IMR-90 (cell line): ENCODE measurements at regions not wholly inside any gene's neighbourhood (a gene's known extent, or its start where the extent isn't known, plus 50 kb on each side); places are given as distances from the start of the nearest gene placed in this dataset.

Experiments used
- ATAC-seq: fragments of 200-7000 bp; cut with Tn5 transposase; 2 replicates; pipeline ENCODE4 v1.9.1; 2020; ENCODE audit warnings: low read depth, mild to moderate bottlenecking, moderate library complexity
- BruUV-seq: library from RNA; stranded (reverse); fragments of 400-500 nt; replicated peaks from 2 replicates; lab custom pipeline; 2021; lab: Mats Ljungman, UMichigan
- CTCF ChIA-PET: fragments of 300-600 bp; formaldehyde crosslinking; extraction: SDS; loops from one replicate; lab custom pipeline; 2021; ENCODE audit warnings: antibody characterized with exemption; lab: Yijun Ruan, JAX
- POLR2A ChIA-PET: fragments of 300-600 bp; sonication (Branson Sonifier 250); formaldehyde crosslinking; loops from one replicate; lab custom pipeline; 2022; ENCODE audit warnings: antibody characterized with exemption; ENCODE audit not compliant: unreplicated experiment; lab: Charles Lee
- DNase-seq: peaks from one replicate; pipeline ENCODE4 v3.0.0; 2013
- H2AFZ ChIP-seq: replicated peaks from 2 replicates; pipeline ENCODE3; 2013; ENCODE audit warnings: low read length, mild to moderate bottlenecking; ENCODE audit not compliant: poor library complexity
- H2AK5ac ChIP-seq: 2 replicates; pipeline ENCODE4 v1.6.1; 2013; ENCODE audit warnings: low read depth, low read length, inconsistent platforms
- H2AK9ac ChIP-seq: replicated peaks from 2 replicates; pipeline ENCODE3; 2013; ENCODE audit warnings: mild to moderate bottlenecking, low read depth, low read length, moderate library complexity; ENCODE audit not compliant: poor library complexity
- H2BK120ac ChIP-seq: 2 replicates; pipeline ENCODE4 v1.6.1; 2013; ENCODE audit warnings: low read depth, low read length, inconsistent platforms
- H2BK15ac ChIP-seq: 3 replicates; pipeline ENCODE4 v1.6.1; 2013; ENCODE audit warnings: low read depth, low read length, inconsistent platforms
- H2BK20ac ChIP-seq: 2 replicates; pipeline ENCODE4 v1.6.1; 2013; ENCODE audit warnings: low read depth, mild to moderate bottlenecking, inconsistent platforms, low read length, moderate library complexity
- H2BK5ac ChIP-seq: 2 replicates; pipeline ENCODE4 v1.6.1; 2013; ENCODE audit warnings: mild to moderate bottlenecking, low read depth, low read length, inconsistent platforms; ENCODE audit not compliant: poor library complexity, severe bottlenecking
- H3K14ac ChIP-seq: replicated peaks from 2 replicates; pipeline ENCODE4 v1.6.1; 2013; ENCODE audit warnings: low read depth, low read length, inconsistent platforms
- H3K18ac ChIP-seq: 2 replicates; pipeline ENCODE4 v1.6.1; 2013; ENCODE audit warnings: low read depth, low read length, control low read depth
- H3K23ac ChIP-seq: 2 replicates; pipeline ENCODE4 v1.6.1; 2013; ENCODE audit warnings: low read depth, low read length, inconsistent platforms
- H3K27ac ChIP-seq: 2 replicates; pipeline ENCODE4 v1.5.1; 2013; ENCODE audit warnings: mild to moderate bottlenecking, control low read depth, low read length; ENCODE audit not compliant: insufficient read depth
- H3K27me3 ChIP-seq: 2 replicates; pipeline ENCODE4 v1.6.1; 2013; ENCODE audit warnings: low read length; ENCODE audit not compliant: control insufficient read depth, insufficient read depth
- H3K36me3 ChIP-seq: 2 replicates; pipeline ENCODE4 v1.6.1; 2013; ENCODE audit warnings: low read length, mixed read lengths; ENCODE audit not compliant: control insufficient read depth, insufficient read depth
- H3K4ac ChIP-seq: 2 replicates; pipeline ENCODE4 v1.6.1; 2013; ENCODE audit warnings: low read depth, low read length, inconsistent platforms
- H3K4me1 ChIP-seq: 2 replicates; pipeline ENCODE4 v1.6.1; 2013; ENCODE audit warnings: low read length, mixed read lengths; ENCODE audit not compliant: control insufficient read depth, insufficient read depth
- H3K4me2 ChIP-seq: 2 replicates; pipeline ENCODE4 v1.6.1; 2013; ENCODE audit warnings: low read depth, mild to moderate bottlenecking, control low read depth, low read length, moderate library complexity
- H3K4me3 ChIP-seq: 2 replicates; pipeline ENCODE4 v1.5.1; 2013; ENCODE audit warnings: low read depth, mild to moderate bottlenecking, control low read depth, low read length, moderate library complexity; ENCODE audit not compliant: insufficient read depth
- H3K56ac ChIP-seq: 2 replicates; pipeline ENCODE4 v1.6.1; 2013; ENCODE audit warnings: low read length, inconsistent platforms; ENCODE audit not compliant: insufficient read depth; ENCODE audit errors: extremely low read depth
- H3K79me1 ChIP-seq, 2 experiments: 2 replicates each; pipeline ENCODE4 v1.6.1; 2013; ENCODE audit warnings: low read length in 2 of 2, inconsistent platforms in 1 of 2, low read depth in 1 of 2
- H3K9ac ChIP-seq: 2 replicates; pipeline ENCODE4 v1.6.1; 2013; ENCODE audit warnings: low read depth, low read length, control low read depth
- H3K9me1 ChIP-seq: 2 replicates; pipeline ENCODE4 v1.6.1; 2013; ENCODE audit warnings: low read length, inconsistent platforms; ENCODE audit not compliant: insufficient read depth
- H3K9me3 ChIP-seq: 2 replicates; pipeline ENCODE4 v1.6.1; 2013; ENCODE audit warnings: low read length; ENCODE audit not compliant: control insufficient read depth, insufficient read depth
- H4K20me1 ChIP-seq: 2 replicates; pipeline ENCODE4 v1.6.1; 2013; ENCODE audit warnings: low read length, inconsistent platforms; ENCODE audit not compliant: insufficient read depth
- H4K5ac ChIP-seq: 2 replicates; pipeline ENCODE4 v1.6.1; 2013; ENCODE audit warnings: mild to moderate bottlenecking, low read depth, low read length, control low read depth
- H4K8ac ChIP-seq, 2 experiments: 2 replicates each; pipeline ENCODE4 v1.6.1; 2013; ENCODE audit warnings: low read depth in 2 of 2, low read length in 2 of 2, control low read depth in 1 of 2, inconsistent platforms in 1 of 2
- H4K91ac ChIP-seq: 2 replicates; pipeline ENCODE4 v1.6.1; 2013; ENCODE audit warnings: low read depth, low read length, inconsistent platforms; ENCODE audit not compliant: insufficient read depth
- BHLHE40 ChIP-seq: fragments of 150-350 bp; IDR thresholded peaks from 2 replicates; pipeline ENCODE4 v1.6.1; 2016; ENCODE audit warnings: mild to moderate bottlenecking, low read depth, low read length
- CEBPB ChIP-seq: IDR thresholded peaks from 2 replicates; pipeline ENCODE4 v1.6.1; 2012; ENCODE audit warnings: low read depth, low read length, improper control_type of control experiment
- FOS ChIP-seq: fragments of 150-350 bp; IDR thresholded peaks from 2 replicates; pipeline ENCODE4 v1.6.1; 2016; ENCODE audit warnings: low read depth, low read length
- MAFK ChIP-seq: IDR thresholded peaks from 2 replicates; pipeline ENCODE4 v1.6.1; 2012; ENCODE audit warnings: low read depth, low read length, improper control_type of control experiment
- MXI1 ChIP-seq: IDR thresholded peaks from 2 replicates; pipeline ENCODE4 v1.6.1; 2012; ENCODE audit warnings: low read depth, mild to moderate bottlenecking, low read length, moderate library complexity, borderline replicate concordance
- POLR2A ChIP-seq: IDR thresholded peaks from 2 replicates; pipeline ENCODE4 v1.6.1; 2012; ENCODE audit warnings: mild to moderate bottlenecking, low read depth, low read length
- WGBS, 2 experiments: methylation state at CpG; one replicate each; pipeline versions ENCODE4 v1.1.5 to v1.1.7; 2013; ENCODE audit warnings: missing lambda C conversion rate in 2 of 2; ENCODE audit not compliant: insufficient read length in 1 of 2; ENCODE audit errors: extremely low coverage in 2 of 2; 5-methylcytosine and 5-hydroxymethylcytosine counted together
- dilution Hi-C: fragments of 300-500 bp; cut with HindIII; formaldehyde crosslinking; loops from one replicate; pipeline ENCODE4 v1.14.3; 2018; ENCODE audit warnings: low sequenced_read_pairs; ENCODE audit not compliant: unreplicated experiment
- in situ Hi-C: fragments of 300-500 bp; cut with MboI; formaldehyde crosslinking; loops from 3 replicates; pipeline ENCODE4 v1.14.3; 2019; ENCODE audit warnings: low sequenced_read_pairs, inconsistent platforms, mixed read lengths
- intact Hi-C: fragments of 100-400 bp; cut with micrococcal nuclease; formaldehyde crosslinking; loops from 2 replicates; pipeline ENCODE4 v1.10.0; 2022
- TF ChIP-seq, protein P1 (sequence below): fragments of 150-350 bp; IDR thresholded peaks from 2 replicates; pipeline ENCODE4 v1.6.1; 2016; ENCODE audit warnings: low read depth, mild to moderate bottlenecking, low read length, moderate library complexity, borderline replicate concordance

DNA sequence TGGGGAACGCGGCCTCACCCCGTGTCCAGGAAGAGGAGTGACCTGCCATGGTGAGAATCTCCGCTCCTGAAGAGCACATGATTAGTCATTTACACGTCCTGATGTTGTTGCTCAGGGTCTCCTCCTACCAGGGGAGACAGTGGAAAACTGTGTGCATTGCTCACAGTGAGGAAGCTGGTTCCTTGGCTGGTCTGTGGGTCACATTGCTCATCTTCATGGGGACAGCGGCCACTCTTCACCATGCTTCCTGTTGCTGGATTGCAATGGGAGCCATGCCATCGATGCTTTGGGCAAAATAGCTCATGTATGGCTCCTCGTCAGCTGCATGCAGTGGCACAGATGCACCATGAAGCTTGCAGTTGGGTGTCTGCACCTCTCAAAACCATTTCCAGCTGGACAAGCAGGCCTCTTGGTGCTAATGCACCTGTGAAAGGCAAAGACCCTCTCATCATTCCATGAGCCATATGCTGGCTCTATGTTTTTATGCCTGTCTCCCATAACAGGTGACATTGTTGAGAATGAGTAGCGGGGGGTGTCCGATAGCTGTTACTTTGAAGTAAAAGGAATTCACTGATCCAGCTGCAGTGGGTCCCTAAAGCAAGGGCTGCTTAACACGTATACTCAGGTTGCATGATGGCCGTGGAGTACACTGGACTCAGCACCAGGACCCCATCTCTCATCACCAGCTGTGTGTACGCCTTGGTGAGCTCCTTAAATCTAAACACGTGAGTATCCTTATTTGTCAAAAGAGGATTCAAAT lies 135.0 kb upstream of the ALKAL2 start:
- no peak overlapping the region for H2AFZ ChIP-seq
- dilution Hi-C loops = no loop called here
- H2BK120ac ChIP-seq = no peak overlapping the region
- no peak overlapping the region for H3K23ac ChIP-seq
- ChIA-PET POLR2A (no interaction called here), CTCF (interaction anchor here (1.0 kb wide), 1 partner anchor 11 kb away, joined by 3 read pairs; no protein-coding TSS in a partner anchor)
- H2BK15ac ChIP-seq = no peak overlapping the region
- no peaks in the 10 kb centered on the region for H4K20me1 ChIP-seq
- peaks cover 42% of the 10 kb centered on the region for H3K9me3 ChIP-seq
- TF ChIP-seq POLR2A (no peak), FOS (no peak), BHLHE40 (no peak), MAFK (no peak), CEBPB (no peak), MXI1 (no peak)
- TF ChIP-seq, protein P1, sequence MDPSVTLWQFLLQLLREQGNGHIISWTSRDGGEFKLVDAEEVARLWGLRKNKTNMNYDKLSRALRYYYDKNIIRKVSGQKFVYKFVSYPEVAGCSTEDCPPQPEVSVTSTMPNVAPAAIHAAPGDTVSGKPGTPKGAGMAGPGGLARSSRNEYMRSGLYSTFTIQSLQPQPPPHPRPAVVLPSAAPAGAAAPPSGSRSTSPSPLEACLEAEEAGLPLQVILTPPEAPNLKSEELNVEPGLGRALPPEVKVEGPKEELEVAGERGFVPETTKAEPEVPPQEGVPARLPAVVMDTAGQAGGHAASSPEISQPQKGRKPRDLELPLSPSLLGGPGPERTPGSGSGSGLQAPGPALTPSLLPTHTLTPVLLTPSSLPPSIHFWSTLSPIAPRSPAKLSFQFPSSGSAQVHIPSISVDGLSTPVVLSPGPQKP = no peak
- H2AK5ac ChIP-seq = no peak overlapping the region
- H3K4ac ChIP-seq = no peak overlapping the region
- 41% methylated on average over 7 of the region's 14 CpGs; no CpG with 5 or more reads in 1 of the 2 experiments for WGBS, 2 experiments
- H4K91ac ChIP-seq = no peak overlapping the region
- no peak overlapping the region for H4K8ac ChIP-seq
- in situ Hi-C loops = no loop called here
- H3K27ac ChIP-seq = no peak overlapping the region
- no peak overlapping the region for H3K9ac ChIP-seq
- H3K18ac ChIP-seq = no peak overlapping the region
- no peaks in the 10 kb centered on the region for H3K79me1 ChIP-seq
- H3K27me3 ChIP-seq = no peaks in the 10 kb centered on the region
- DNase-seq = no peak
- H3K4me2 ChIP-seq = no peak overlapping the region
- no peak overlapping the region for H2AK9ac ChIP-seq
- H2BK5ac ChIP-seq = no peak overlapping the region
- intact Hi-C loops = no loop called here
- no peak overlapping the region for H2BK20ac ChIP-seq
- no peaks in the 10 kb centered on the region for H3K36me3 ChIP-seq
- H3K14ac ChIP-seq = no peak overlapping the region
- H3K4me1 ChIP-seq = no peaks in the 10 kb centered on the region
- H3K9me1 ChIP-seq = no peaks in the 10 kb centered on the region
- no peak overlapping the region for H3K56ac ChIP-seq
- ATAC-seq = no peak
- no TSS peak for BruUV-seq
- no peak overlapping the region for H4K5ac ChIP-seq
- no peak overlapping the region for H3K4me3 ChIP-seq
